Endothelial cell of umbilical vein (primary cell): ENCODE measurements at regions not wholly inside any gene's neighbourhood (a gene's known extent, or its start where the extent isn't known, plus 50 kb on each side); places are given as distances from the start of the nearest gene placed in this dataset.

Experiments
- BruUV-seq: library from RNA; stranded (reverse); fragments of 400-500 nt; replicated peaks from 2 replicates; lab custom pipeline; 2021; lab: Mats Ljungman, UMichigan
- CTCF ChIA-PET: fragments of 300-600, 350-600 bp; sonication (Branson Sonifier 250); formaldehyde crosslinking; loops from one replicate; lab custom pipeline; 2021; ENCODE audit warnings: antibody characterized with exemption, inconsistent platforms; lab: Charles Lee
- POLR2A ChIA-PET: fragments of 300-600, 350-600 bp; sonication (Branson Sonifier 250); formaldehyde crosslinking; loops from one replicate; lab custom pipeline; 2021; ENCODE audit warnings: antibody characterized with exemption, inconsistent platforms; lab: Charles Lee
- DNase-seq: peaks from one replicate; pipeline ENCODE4 v3.0.0-alpha.2; 2011; ENCODE audit warnings: low read depth, low spot score
- FAIRE-seq: peaks from 2 replicates; lab custom pipeline; 2011; peaks lifted over from hg19 to GRCh38; lab: Jason Lieb, UNC
- H2AFZ ChIP-seq: 2 replicates; pipeline ENCODE4 v1.6.0; 2012; ENCODE audit warnings: low read depth, low read length, control low read depth, inconsistent platforms
- H3K27ac ChIP-seq: 2 replicates; pipeline ENCODE4 v1.5.1; 2011; ENCODE audit warnings: low read depth, mild to moderate bottlenecking, control low read depth, low read length, moderate library complexity; ENCODE audit not compliant: insufficient read depth
- H3K27me3 ChIP-seq, 2 experiments: 2 replicates each; pipeline versions ENCODE4 v1.6.0 to v1.6.1; 2011; ENCODE audit warnings: low read length in 2 of 2, mixed read lengths in 1 of 2; ENCODE audit not compliant: control insufficient read depth in 2 of 2, insufficient read depth in 2 of 2
- H3K36me3 ChIP-seq, 2 experiments: 2 replicates in 1 of 2; 3 replicates in 1 of 2; pipeline ENCODE4 v1.5.1; 2011; ENCODE audit warnings: low read length in 2 of 2, mild to moderate bottlenecking in 1 of 2, moderate library complexity in 1 of 2; ENCODE audit not compliant: control insufficient read depth in 2 of 2, insufficient read depth in 2 of 2; ENCODE audit errors: extremely low read depth in 1 of 2
- H3K4me1 ChIP-seq: 3 replicates; pipeline ENCODE4 v1.5.1; 2011; ENCODE audit warnings: mild to moderate bottlenecking, low read length; ENCODE audit not compliant: control insufficient read depth, insufficient read depth; ENCODE audit errors: extremely low read depth
- H3K4me2 ChIP-seq: 2 replicates; pipeline ENCODE4 v1.6.1; 2011; ENCODE audit warnings: low read length, control low read depth, mixed read lengths; ENCODE audit not compliant: insufficient read depth
- H3K4me3 ChIP-seq, 3 experiments: fragments of 200-600 bp in 1 of 3; sonication (generic), shearing (Covaris generic) in 1 of 3; replicated peaks in 1 of 3; 2 replicates each; pipeline ENCODE4 v1.5.1; 2011 to 2016; ENCODE audit warnings: control low read depth in 3 of 3, low read length in 3 of 3, mild to moderate bottlenecking in 2 of 3, inconsistent platforms in 1 of 3, low read depth in 1 of 3, moderate library complexity in 1 of 3; ENCODE audit not compliant: insufficient read depth in 1 of 3
- H3K79me2 ChIP-seq: 2 replicates; pipeline ENCODE4 v1.6.0; 2012; ENCODE audit warnings: low read length, inconsistent platforms; ENCODE audit not compliant: control insufficient read depth, insufficient read depth
- H3K9ac ChIP-seq: replicated peaks from 2 replicates; pipeline ENCODE3; 2011; ENCODE audit warnings: low read length, control low read depth; ENCODE audit not compliant: insufficient read depth; ENCODE audit errors: extremely low read depth
- H3K9me1 ChIP-seq: replicated peaks from 3 replicates; pipeline ENCODE4 v1.6.0; 2011; ENCODE audit warnings: mild to moderate bottlenecking, low read length; ENCODE audit not compliant: control insufficient read depth, insufficient read depth; ENCODE audit errors: extremely low read depth
- H3K9me3 ChIP-seq: replicated peaks from 2 replicates; pipeline ENCODE4 v1.5.1; 2012; ENCODE audit warnings: low read length, inconsistent platforms; ENCODE audit not compliant: control insufficient read depth, insufficient read depth
- H4K20me1 ChIP-seq: replicated peaks from 2 replicates; pipeline ENCODE3; 2011; ENCODE audit warnings: mild to moderate bottlenecking, low read length; ENCODE audit not compliant: control insufficient read depth, insufficient read depth; ENCODE audit errors: extremely low read depth
- EZH2 ChIP-seq: IDR thresholded peaks from 2 replicates; pipeline ENCODE4 v1.6.1; 2012; ENCODE audit warnings: borderline replicate concordance, low read depth, mild to moderate bottlenecking, moderate library complexity, low read length, inconsistent platforms; ENCODE audit not compliant: severe bottlenecking
- FOS ChIP-seq: IDR thresholded peaks from 2 replicates; pipeline ENCODE4 v1.6.1; 2011; ENCODE audit warnings: mild to moderate bottlenecking, low read length, moderate library complexity, borderline replicate concordance; ENCODE audit not compliant: insufficient read depth
- GATA2 ChIP-seq: IDR thresholded peaks from 2 replicates; pipeline ENCODE4 v1.7.0; 2011; ENCODE audit warnings: low read depth, mild to moderate bottlenecking, moderate library complexity, mixed read lengths, low read length; ENCODE audit not compliant: insufficient read length, insufficient read depth
- JUN ChIP-seq: IDR thresholded peaks from 2 replicates; pipeline ENCODE4 v1.6.1; 2011; ENCODE audit warnings: borderline replicate concordance, low read depth; ENCODE audit not compliant: insufficient read length, insufficient read depth
- MYC ChIP-seq: IDR thresholded peaks from one replicate; pipeline ENCODE4 v1.6.1; 2011; ENCODE audit warnings: mild to moderate bottlenecking, low read depth, low read length
- POLR2A ChIP-seq: IDR thresholded peaks from 2 replicates; pipeline ENCODE4 v1.6.1; 2012; ENCODE audit warnings: low read depth, mild to moderate bottlenecking, control low read depth, low read length
- POLR2AphosphoS5 ChIP-seq: IDR thresholded peaks from 2 replicates; pipeline ENCODE4 v1.6.1; 2012; ENCODE audit warnings: low read depth, mild to moderate bottlenecking, control low read depth, low read length, moderate library complexity; ENCODE audit not compliant: insufficient read depth
- dilution Hi-C: fragments of 300-500 bp; cut with MboI; formaldehyde crosslinking; loops from one replicate; pipeline ENCODE4 v1.15.0; 2019; ENCODE audit warnings: low sequenced_read_pairs; ENCODE audit not compliant: extremely low pct_ligation_motif_present
- intact Hi-C: fragments of 100-400 bp; cut with micrococcal nuclease; formaldehyde crosslinking; loops from one replicate; pipeline ENCODE4 v1.10.0; 2022
- TF ChIP-seq, protein P1 (sequence below): IDR thresholded peaks from 2 replicates; pipeline ENCODE4 v1.6.1; 2011; ENCODE audit not compliant: insufficient read depth, insufficient read length

DNA sequence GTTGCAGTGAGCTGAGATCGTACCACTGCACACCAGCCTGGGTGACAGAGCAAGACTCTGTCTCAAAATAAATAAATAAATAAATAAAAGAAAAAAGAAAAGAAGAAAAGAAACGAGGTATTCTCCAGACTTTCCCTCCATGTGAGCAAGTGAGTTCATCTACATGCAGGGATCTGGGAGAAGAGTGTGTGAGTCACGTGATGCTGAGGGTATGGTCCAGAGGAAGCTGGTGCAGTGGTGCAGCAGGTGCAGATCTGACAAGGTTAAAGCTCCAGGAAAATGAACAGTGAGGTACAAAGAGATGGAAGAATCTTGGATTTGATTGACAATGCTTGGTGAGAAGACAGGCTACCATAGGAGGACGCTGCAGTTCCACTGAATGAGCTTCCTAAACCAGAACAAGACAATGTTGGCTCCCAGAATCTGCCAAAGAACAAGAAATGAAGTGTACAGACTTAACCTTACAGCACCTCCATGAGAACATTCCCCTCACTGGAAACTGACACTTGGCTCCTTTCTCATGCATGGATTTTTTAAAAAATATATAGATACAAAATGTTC, 79.5 kb upstream of the BTBD3 start:
- POLR2A ChIA-PET = no interaction called here

DNA sequence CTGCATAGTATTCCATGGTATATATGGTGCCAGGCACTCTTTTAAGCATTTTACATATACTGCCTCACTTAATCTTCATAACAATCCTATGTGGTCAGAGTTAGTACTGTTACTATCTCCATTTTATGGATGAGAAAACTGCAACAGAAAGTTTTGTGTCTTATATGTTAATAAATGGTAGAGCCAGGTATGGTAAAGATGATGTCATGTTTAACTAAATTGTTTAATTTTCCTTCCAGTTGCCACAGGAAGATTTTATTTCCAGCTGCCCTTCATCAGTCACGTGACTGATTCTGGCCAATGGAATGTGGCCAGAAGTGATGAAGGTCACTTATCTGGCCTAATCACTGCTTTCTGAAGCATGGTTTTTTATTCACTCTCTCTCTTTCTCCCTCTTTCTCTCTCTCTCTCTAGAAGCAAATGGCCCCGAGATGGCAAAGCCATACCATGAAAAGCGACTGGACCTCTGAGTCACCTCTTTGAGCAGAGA, 75.7 kb upstream of the BTBD3 start:
- Histone ChIP-seq H3K36me3 (no peaks in the 10 kb centered on the region), H3K9me3 (no peaks in the 10 kb centered on the region), H2AFZ (no peak overlapping the region), H3K27me3 (no peaks in the 10 kb centered on the region), H3K27ac (no peak overlapping the region), H3K79me2 (no peaks in the 10 kb centered on the region), H4K20me1 (no peaks in the 10 kb centered on the region), H3K4me1 (no peaks in the 10 kb centered on the region), H3K9ac (no peak overlapping the region), H3K4me2 (no peak overlapping the region), H3K9me1 (no peaks in the 10 kb centered on the region), H3K4me3 (no peak overlapping the region)
- BruUV-seq = no TSS peak
- intact Hi-C loops (no loop called here), dilution Hi-C loops (no loop called here)
- ChIA-PET CTCF (no interaction called here), POLR2A (no interaction called here)
- DNase-seq (no peak), FAIRE-seq (no peak)
- no peak for TF ChIP-seq MYC
- TF ChIP-seq, protein P1, sequence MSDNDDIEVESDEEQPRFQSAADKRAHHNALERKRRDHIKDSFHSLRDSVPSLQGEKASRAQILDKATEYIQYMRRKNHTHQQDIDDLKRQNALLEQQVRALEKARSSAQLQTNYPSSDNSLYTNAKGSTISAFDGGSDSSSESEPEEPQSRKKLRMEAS = no peak
- TF ChIP-seq FOS = no peak
- TF ChIP-seq GATA2 = no peak
- no peak for TF ChIP-seq POLR2AphosphoS5
- TF ChIP-seq POLR2A = no peak

More for the DNA sequence above, 79.5 kb upstream of the BTBD3 start:
- dilution Hi-C loops = no loop called here
- H3K36me3 ChIP-seq = no peaks in the 10 kb centered on the region
- no peaks in the 10 kb centered on the region for H3K9me3 ChIP-seq
- no peaks in the 10 kb centered on the region for H4K20me1 ChIP-seq
- no peaks in the 10 kb centered on the region for H3K27me3 ChIP-seq
- CTCF ChIA-PET = no interaction called here
- no peak overlapping the region for H3K27ac ChIP-seq
- no peaks in the 10 kb centered on the region for H3K9me1 ChIP-seq
- TF ChIP-seq POLR2AphosphoS5 (no peak), POLR2A (no peak), JUN (no peak), GATA2 (no peak), EZH2 (no peak)
- TF ChIP-seq, protein P1 = no peak
- H2AFZ ChIP-seq = no peak overlapping the region
- no peaks in the 10 kb centered on the region for H3K79me2 ChIP-seq
- no peak overlapping the region for H3K4me3 ChIP-seq
- intact Hi-C loops = no loop called here
- FAIRE-seq (no peak), DNase-seq (no peak)
- H3K4me1 ChIP-seq = no peaks in the 10 kb centered on the region
- no peak overlapping the region for H3K9ac ChIP-seq
- no TSS peak for BruUV-seq
- no peak overlapping the region for H3K4me2 ChIP-seq
